ENCODE measurements at regions not wholly inside any gene's neighbourhood (a gene's known extent, or its start where the extent isn't known, plus 50 kb on each side); places are given as distances from the start of the nearest gene placed in this dataset.

DNA sequence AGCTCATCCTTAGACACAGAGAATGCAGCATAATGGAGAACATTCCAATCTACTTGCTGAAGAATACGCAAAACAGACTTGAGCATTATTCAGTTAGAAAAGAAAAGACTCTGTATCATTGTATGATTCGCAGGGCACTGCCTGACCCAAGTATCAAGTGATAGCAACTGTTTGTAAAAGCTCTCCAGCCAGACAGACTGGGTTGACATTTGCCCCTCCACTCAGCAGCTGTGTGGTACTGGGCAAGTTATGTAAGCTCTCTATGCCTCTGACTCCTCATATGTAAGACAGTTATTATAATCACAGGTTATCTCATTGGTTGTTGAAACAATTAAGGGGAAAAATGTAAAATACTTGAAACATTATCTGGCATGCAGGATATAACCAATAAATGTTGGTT is 505.0 kb downstream of the ELAVL2 start:
- TF ChIP-seq POLR2AphosphoS5 (IDR thresholded peaks at IDR 0.05; ENCODE audit: insufficient read depth in 1 of 2, low read depth in 1 of 2), result no peak
- TF ChIP-seq, protein P1, sequence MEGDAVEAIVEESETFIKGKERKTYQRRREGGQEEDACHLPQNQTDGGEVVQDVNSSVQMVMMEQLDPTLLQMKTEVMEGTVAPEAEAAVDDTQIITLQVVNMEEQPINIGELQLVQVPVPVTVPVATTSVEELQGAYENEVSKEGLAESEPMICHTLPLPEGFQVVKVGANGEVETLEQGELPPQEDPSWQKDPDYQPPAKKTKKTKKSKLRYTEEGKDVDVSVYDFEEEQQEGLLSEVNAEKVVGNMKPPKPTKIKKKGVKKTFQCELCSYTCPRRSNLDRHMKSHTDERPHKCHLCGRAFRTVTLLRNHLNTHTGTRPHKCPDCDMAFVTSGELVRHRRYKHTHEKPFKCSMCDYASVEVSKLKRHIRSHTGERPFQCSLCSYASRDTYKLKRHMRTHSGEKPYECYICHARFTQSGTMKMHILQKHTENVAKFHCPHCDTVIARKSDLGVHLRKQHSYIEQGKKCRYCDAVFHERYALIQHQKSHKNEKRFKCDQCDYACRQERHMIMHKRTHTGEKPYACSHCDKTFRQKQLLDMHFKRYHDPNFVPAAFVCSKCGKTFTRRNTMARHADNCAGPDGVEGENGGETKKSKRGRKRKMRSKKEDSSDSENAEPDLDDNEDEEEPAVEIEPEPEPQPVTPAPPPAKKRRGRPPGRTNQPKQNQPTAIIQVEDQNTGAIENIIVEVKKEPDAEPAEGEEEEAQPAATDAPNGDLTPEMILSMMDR (IDR thresholded peaks at IDR 0.05), result no peak
- no peak for TF ChIP-seq POLR2A (IDR thresholded peaks at IDR 0.05)
- no peak overlapping the region for H3K4me3 ChIP-seq
- H3K36me3 ChIP-seq, result no peaks in the 10 kb centered on the region
- H3K27me3 ChIP-seq, result no peaks in the 10 kb centered on the region
- no peak overlapping the region for H3K27ac ChIP-seq
- no peaks in the 10 kb centered on the region for H3K9me3 ChIP-seq
- no peaks in the 10 kb centered on the region for H3K4me1 ChIP-seq
- DNase-seq (ENCODE audit: extremely low spot score in 2 of 2), result no peak
- intact Hi-C loops (cut with DNase I), result no loop called here

DNA sequence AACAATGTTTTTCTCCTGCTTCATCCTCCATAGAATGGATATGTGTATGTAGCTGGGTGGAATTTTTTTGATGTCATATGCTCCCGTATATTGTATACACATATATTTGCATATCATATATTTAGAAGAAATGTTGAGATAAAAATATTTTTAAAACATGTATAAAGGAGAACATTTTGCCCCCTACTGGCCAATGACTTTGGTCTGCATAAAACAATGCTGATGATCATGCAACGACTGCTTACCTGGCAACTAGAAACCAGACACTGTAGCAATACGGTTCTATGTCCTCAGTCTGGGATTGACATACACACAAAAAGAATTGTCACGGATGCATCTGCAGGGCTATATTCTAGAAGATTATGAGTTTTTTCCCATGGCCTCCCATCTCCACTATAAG is 503.6 kb downstream of the ELAVL2 start:
- Histone ChIP-seq H3K4me1 (no peaks in the 10 kb centered on the region), H3K4me3 (no peak overlapping the region), H3K36me3 (no peaks in the 10 kb centered on the region), H3K9me3 (no peaks in the 10 kb centered on the region), H3K27me3 (no peaks in the 10 kb centered on the region), H3K27ac (no peak overlapping the region)
- TF ChIP-seq POLR2A (IDR thresholded peaks at IDR 0.05) (no peak), POLR2AphosphoS5 (IDR thresholded peaks at IDR 0.05; ENCODE audit: insufficient read depth in 1 of 2, low read depth in 1 of 2) (no peak)
- TF ChIP-seq, protein P1 (IDR thresholded peaks at IDR 0.05), result no peak
- intact Hi-C loops (cut with DNase I), result no loop called here
- DNase-seq (ENCODE audit: extremely low spot score in 2 of 2), result no peak

DNA sequence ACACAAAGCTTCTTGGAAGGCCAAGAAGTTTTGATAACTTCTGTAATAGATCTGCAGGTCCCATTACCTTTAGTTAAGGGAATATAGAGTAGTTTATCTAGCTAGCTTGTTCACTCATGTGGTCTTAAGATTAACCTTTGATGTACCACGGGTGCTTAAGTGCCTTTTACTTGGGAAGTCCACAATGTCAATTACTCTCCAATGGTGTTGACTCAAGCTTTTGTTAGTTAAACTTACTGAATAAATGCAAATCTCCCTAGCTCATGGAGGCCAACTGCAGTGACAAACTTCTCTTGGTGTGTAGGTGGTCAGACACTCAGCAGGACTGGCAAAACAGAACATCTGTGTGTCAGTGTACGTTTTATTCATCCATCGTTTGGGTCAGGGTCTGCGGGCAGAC is 501.5 kb downstream of the ELAVL2 start:
- no peaks in the 10 kb centered on the region for H3K9me3 ChIP-seq
- H3K27ac ChIP-seq, result no peak overlapping the region
- H3K27me3 ChIP-seq, result no peaks in the 10 kb centered on the region
- no peaks in the 10 kb centered on the region for H3K4me1 ChIP-seq
- no peaks in the 10 kb centered on the region for H3K36me3 ChIP-seq
- intact Hi-C loops (cut with DNase I), result no loop called here
- DNase-seq (ENCODE audit: extremely low spot score in 2 of 2), result no peak
- TF ChIP-seq POLR2A (IDR thresholded peaks at IDR 0.05), result no peak
- no peak for TF ChIP-seq POLR2AphosphoS5 (IDR thresholded peaks at IDR 0.05; ENCODE audit: insufficient read depth in 1 of 2, low read depth in 1 of 2)
- TF ChIP-seq, protein P1 (IDR thresholded peaks at IDR 0.05), result no peak
- H3K4me3 ChIP-seq, result no peak overlapping the region

DNA sequence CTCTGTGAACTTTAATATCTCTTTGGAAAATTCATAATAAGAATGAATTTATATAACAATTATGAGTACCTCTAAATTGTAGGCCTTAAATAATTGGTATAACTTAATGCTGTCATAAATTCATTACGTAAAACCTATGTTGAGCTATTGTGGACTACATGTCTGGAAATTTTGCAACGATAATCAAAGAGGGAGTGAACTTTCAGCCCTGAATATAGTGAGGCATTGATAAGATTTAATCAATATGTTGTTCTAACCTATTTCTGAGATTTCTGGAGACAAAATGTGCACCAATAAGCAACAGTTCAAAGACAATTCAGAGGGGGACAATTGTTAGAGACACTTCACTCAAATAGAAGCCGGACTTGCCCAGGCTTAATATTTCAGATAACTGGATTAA is 499.4 kb downstream of the ELAVL2 start:
- no peak for DNase-seq (ENCODE audit: extremely low spot score in 2 of 2)
- H3K27ac ChIP-seq, result no peak overlapping the region
- no peaks in the 10 kb centered on the region for H3K27me3 ChIP-seq
- intact Hi-C loops (cut with DNase I), result no loop called here
- H3K36me3 ChIP-seq, result no peaks in the 10 kb centered on the region
- H3K4me1 ChIP-seq, result no peaks in the 10 kb centered on the region
- no peak for TF ChIP-seq POLR2AphosphoS5 (IDR thresholded peaks at IDR 0.05; ENCODE audit: insufficient read depth in 1 of 2, low read depth in 1 of 2)
- no peak for TF ChIP-seq POLR2A (IDR thresholded peaks at IDR 0.05)
- TF ChIP-seq, protein P1 (IDR thresholded peaks at IDR 0.05), result no peak
- no peaks in the 10 kb centered on the region for H3K9me3 ChIP-seq
- H3K4me3 ChIP-seq, result no peak overlapping the region

DNA sequence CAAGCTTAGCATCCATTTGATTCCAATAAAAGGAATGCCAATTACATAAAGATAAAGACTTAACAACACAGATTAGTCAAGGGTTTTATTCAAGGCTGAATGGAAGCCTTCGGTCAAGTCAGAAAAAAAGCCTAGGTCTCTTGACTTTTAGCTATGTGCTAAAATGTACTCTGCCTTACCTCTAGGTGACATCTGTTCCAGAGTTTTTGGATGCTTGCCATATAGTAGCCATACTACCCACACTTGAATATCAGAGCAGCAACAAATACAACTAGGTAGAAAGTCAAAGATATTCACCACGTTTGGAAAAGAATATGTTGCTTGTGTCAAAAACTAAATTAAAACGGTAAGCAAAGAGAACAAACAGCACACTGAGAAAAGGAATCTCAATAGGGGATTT is 484.7 kb downstream of the ELAVL2 start:
- no peaks in the 10 kb centered on the region for H3K9me3 ChIP-seq
- no peak for DNase-seq (ENCODE audit: extremely low spot score in 2 of 2)
- H3K27me3 ChIP-seq, result no peaks in the 10 kb centered on the region
- no peaks in the 10 kb centered on the region for H3K36me3 ChIP-seq
- TF ChIP-seq POLR2AphosphoS5 (IDR thresholded peaks at IDR 0.05; ENCODE audit: insufficient read depth in 1 of 2, low read depth in 1 of 2) (no peak), POLR2A (IDR thresholded peaks at IDR 0.05) (no peak)
- TF ChIP-seq, protein P1 (IDR thresholded peaks at IDR 0.05), result no peak
- intact Hi-C loops (cut with DNase I), result no loop called here
- H3K4me3 ChIP-seq, result no peak overlapping the region
- H3K27ac ChIP-seq, result no peak overlapping the region
- no peaks in the 10 kb centered on the region for H3K4me1 ChIP-seq

Data from vagina (tissue), 2 donors.